HuH-7.5 (cell line): ENCODE measurements at regions not wholly inside any gene's neighbourhood (a gene's known extent, or its start where the extent isn't known, plus 50 kb on each side); places are given as distances from the start of the nearest gene placed in this dataset.

Source experiments
- DNase-seq: peaks from one replicate; pipeline ENCODE4 v3.0.0; 2011; ENCODE audit warnings: low spot score

DNA sequence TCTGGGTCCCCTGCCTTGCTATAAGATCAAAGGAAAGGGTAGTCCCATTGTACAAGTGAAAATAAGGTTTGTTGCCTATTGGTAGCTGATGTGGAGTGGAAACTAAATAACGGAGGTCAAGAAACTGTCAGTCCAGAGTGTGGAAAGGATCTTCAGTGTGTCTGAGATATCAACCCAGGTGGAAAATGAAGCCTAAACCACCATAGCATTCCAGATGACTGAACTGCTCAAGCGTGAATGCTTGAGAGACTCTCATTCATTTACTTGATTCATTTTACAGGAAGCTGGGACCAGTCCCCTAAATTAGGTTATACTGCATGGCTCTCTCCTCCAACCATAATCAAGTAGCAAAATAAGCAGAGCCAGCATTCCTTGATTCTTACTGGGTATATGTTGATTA, 116.0 kb upstream of the SLC28A3 start:
- no peak for DNase-seq

DNA sequence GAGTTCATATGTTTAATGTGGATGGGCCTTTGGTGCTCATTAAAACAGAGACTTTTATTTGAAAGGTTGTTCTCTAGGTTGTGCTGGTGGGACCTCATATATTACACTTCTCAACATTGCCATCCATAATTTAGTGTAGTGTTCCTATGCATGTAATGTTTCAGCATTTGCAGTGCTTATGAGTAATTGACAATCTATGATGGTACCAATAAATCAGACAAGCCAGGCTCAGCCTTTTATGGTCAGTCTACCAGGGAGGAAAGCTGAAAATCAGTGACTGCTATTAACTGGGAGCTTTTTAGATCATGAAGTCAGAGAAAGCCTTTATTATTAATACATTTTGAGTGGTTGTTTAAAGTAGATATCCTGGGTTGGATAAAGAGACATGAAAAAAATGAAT, 120.1 kb upstream of the SLC28A3 start:
- no peak for DNase-seq

DNA sequence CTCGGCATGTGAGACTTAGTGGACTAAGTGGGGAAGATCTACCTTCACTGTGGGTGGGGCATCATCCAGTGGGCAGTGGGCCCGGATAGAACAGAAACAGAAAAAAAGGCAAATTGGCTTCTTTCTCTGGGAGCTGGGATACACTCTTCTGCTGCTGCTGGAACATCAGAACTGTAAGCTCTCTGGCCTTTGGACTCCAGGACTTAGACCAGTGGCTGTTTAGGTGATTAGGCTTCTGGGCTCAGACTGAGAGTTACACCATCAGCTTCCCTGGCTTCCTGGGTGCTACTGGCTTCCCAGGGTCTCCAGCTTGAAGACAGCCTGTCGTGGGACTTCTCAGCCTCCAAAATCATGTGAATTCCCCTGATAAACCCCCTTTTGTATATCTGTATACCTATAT, 122.7 kb upstream of the SLC28A3 start:
- no peak for DNase-seq

DNA sequence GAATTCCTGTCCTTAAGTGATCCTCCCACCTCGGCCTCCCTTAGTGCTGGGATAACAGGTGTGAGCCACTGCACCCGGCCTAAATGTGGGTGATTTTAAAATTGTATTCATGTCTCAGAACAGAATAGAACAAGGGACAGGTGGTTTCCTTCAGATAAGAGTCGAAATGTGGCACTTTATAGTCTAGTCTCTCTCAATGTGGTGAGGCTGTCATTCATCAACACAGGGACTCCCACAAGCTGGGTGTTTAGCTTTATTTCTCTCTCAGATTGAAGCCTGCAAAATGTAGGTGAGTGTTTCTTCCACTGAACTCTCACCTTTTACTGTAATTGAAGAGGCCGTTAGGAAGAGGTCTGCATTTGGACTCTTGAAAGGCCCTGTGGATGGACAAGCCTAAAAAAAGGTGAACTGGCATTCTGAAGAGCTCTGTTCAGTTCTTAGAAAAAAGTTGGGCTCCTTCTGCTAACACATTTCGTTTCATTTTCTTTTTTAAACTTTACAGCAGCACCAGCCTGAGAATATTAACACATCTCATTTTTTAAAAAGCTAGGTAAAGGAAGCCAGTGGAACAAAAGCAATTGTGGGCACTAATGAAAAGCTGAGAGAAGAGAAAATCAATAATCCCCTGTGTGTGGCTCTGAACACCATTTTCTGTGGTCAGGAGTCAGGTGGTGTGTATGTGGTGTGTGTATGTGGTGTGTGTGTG, 126.2 kb upstream of the SLC28A3 start:
- no peak for DNase-seq

DNA sequence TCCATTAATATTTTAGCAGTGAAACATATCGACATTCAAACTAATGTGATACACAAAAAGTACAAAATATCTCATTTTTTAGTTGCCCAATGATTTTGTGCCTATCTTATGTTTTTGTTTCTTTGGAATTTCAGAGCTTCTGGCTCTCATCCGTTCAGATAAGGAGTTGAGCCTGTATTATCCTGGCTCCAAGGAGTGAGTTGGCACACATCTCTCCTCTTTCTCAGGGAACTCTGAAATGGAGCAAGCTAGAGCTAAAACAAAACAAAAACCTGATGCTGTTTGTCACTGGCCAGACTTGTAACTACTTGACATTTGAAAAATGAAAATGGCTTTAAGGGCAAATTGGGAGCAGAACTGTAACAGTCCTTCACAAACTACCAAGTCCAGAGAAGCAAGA, 131.3 kb upstream of the SLC28A3 start:
- DNase-seq = no peak

DNA sequence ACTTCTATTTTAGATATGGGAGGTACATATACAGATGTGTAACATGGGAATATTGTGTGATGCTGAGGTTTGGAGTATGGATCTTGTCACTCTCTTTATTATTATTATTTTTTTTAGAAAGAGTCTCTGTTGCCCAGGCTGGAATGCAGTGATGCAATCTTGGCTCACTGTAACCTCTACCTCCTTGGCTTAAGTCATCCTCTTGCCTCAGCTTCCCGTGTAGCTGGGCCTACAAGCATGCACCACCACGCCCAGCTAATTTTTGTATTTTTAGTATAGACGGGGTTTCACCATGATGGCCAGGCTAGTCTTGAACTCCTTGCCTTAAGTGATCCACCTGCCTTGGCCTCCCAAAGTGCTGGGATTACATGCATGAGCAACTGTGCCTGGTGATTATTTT, 138.4 kb upstream of the SLC28A3 start:
- DNase-seq = no peak

DNA sequence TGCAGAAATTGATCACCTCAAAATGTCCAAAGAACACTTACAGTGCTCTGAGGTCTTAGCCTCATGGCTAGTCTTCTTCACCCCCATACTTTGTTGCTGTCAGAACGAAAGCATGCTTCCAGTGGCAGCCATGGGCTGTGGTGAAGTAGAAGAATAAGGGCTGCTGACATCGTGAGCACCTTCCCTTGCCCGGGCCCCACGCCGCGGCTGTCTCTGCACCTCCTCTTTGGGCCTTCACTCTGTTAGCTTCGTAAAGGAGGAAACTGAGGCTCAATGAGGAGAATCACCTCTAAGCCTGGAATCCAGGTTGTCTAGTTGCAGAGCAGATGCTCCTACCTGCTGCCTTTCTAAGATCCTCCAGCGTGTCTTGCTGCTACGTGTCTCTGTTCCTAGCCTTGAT, 139.5 kb upstream of the SLC28A3 start:
- DNase-seq = no peak

DNA sequence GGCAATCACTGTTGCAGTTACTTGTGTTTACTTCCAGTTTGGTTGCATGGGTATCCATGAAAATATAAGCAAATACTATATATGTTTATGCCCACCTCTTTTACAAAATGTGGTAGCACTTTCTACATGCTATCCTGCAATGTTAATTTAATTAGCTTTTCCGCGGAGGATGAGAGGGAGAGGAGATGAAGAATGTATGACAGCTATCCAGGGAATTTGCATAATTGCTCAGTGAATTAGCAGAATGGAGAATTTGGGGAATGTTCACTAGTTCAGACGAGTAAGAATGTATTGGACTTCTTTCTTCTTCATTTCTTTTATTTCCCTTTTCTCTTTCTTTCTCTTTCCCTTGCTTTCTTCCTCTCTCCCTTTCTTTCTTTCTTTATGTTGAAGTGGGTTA, 140.7 kb upstream of the SLC28A3 start:
- DNase-seq = no peak

DNA sequence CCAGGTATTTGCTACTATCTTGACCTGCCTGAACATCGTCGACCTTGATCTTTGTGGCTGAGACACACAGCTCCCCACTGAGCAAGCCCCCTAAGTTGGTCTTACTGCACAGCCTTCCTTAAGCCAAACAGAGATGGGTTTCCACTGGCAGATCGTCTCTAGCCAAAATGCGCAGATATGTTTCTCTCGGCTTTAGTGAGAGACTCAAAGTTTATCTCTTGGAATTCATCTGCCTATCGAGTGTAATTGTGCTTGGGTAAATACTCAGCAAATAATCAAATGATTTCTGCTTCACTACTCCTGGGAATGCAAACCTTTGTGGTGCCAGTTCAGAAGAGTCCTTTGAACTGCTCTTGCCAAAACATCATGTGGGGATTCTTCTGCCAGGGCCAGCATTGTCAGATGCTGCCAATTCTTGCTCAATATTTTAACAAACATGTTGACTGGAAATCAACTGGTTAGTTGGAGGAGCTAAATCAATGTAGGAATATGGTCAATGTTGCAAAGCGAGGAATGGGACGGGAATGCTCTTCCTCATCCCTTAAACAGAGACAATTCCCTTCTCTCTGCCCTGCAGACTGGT, 141.2 kb upstream of the SLC28A3 start:
- DNase-seq = no peak

DNA sequence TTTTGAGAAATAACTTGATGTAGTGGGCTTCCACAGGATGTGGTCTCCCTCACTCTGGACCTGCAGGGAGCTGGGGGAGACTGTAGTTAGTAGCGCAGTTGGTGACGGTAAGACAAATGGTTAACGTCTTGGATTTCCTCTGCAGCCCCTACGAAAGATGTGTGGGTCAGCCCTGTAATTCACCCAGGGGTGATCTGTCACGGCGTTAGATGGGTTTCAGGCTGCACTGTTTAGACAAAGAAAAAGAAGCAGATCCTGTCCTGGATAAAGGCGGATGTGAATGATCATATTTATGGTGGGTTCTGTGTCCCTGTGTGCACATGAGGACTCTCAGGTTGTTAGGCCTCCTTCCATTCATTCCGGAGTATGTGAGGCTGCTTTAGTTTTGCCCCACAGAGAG, 142.0 kb upstream of the SLC28A3 start:
- DNase-seq = no peak

DNA sequence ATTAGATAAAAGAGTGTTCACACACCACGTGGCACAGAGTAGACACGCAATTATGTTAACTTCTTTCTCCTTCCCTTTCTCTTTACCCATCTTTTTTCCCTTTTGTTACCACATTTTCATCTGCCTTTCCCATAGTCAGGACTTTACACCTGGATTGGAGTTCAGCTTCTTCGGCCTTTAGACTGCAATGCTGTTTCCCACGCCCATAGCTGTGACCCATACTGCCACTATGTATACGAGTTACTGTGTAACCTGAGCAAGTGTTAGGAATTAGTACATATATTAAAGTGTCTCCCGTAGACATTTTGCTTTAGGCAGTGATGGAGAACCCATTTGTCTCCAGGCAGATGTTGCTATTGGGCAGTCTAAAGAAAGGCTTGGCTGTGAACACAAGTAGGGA, 143.6 kb upstream of the SLC28A3 start:
- no peak for DNase-seq

DNA sequence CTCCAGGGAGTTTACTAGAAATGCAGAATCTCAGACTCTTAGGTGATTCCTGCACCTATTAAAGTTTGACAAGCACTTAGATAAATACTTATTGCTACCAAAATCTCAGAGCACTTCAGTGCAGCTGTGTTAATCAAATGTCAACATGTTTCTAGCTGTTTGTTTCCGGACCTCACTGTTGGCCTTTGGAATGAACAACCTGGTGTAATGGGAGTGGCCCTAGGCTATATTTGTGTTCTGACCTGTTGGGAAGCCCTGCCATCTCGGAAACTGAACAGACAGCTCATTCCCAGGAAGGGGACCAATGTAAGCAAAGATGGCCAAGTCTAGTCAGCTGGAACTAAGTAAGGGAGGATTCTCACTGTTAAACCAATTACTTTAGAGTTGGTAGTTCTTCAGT, 145.0 kb upstream of the SLC28A3 start:
- no peak for DNase-seq

DNA sequence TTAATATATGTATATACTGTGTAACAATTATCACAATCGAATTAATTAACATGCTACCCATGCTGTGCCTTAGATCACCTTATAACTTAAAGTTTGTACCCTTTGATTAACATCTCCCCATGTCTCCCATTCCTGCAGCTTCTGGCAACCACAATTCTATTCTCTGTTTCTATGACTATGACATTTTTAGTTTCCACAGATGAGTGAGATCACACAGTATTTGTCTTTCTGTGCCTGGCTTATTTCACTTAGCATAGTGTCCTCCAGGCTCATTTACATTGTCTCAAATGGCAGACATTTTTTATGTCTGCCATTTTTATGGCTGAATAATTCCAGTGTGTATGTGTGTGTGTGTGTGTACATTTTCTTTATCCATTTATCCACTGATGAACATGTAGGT, 146.1 kb upstream of the SLC28A3 start:
- DNase-seq = no peak

DNA sequence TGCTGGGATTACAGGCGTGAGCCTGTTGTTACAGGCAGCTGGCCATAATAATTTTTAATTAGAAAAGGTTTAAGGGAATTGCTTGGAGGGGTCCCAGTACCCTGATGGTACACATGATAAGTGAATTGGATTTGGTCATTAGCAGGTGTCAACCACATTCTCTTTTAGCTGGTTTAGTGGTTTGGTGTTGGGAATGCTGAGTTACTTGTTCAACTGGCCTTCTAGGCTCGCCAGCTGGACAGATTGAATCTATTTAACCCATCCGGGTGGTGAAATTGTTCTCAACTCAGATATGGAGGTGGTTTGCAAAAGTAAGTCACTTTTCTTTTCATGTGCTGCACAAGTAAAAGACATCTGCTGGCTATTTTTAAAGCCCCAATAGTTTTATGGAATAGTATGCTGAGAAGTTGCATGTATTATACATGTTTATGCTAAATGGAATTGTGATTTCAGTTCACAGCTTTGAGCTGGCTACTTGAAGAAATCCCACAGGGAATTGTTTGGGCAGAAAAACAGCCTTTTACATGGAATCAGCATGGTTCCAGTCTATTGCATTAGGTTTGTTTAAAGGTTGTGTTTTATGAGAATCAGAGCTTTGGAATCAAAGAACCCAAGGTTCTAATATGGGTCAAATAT, 149.8 kb upstream of the SLC28A3 start:
- no peak for DNase-seq

DNA sequence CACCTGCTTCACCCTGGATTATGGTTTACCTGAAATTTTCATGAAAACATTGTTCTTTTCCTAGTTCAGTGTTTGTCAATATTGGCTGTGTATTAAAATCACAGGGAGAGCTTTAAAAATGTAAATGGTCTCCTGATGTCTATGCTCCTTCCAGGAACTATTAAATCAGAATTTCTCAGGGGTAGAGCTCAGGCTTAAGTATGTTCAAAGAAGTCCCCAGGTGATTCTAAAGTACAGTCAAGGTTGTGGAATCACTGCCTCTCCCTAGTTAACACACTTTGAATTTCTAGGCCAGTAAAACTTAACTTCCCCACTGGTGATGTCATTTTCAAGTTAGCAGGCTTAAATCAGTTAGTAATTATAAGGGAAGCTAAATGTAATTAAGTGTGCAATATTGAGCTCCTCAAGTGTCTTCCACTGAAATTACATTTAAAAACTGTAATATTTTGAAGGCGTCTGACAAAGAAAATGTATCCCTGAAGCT, 150.3 kb upstream of the SLC28A3 start:
- DNase-seq = no peak

DNA sequence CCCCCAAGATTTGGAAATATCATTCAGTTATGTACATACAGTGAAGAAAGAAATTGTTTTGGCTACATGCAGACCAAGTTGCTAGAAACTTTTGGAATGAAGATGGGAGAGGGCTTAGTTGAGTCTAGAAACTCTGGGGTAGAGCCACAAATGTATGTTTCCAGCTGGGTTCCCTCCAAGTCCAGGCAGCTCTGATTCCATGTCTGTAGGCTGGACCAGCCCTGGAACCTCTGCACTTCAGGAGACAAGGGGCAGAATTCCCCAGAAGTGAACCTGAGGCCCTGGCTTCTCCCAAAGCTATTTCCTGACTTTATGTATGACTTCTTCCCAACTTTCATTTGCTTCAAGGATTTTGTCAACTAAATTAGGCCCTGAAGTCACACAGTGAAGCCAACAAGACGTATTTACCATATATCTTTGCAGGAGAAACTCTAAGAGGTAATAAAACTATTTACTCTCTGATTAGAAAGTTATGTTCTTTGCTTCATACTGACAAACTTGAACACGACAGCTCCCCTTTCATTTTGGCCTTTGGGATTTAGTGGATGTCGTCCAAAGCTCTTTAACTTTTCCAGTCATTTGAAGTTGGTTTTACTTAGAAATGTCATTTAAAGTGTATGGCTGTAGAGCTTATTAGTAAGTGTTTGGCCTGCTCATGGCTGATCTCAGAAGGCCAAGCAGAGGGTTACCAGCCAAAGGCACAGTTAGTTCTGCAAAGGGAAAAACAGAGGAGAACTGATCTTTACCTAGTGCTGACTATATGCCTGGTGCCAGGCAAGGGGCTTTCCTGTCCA, 152.0 kb upstream of the SLC28A3 start:
- DNase-seq = no peak

DNA sequence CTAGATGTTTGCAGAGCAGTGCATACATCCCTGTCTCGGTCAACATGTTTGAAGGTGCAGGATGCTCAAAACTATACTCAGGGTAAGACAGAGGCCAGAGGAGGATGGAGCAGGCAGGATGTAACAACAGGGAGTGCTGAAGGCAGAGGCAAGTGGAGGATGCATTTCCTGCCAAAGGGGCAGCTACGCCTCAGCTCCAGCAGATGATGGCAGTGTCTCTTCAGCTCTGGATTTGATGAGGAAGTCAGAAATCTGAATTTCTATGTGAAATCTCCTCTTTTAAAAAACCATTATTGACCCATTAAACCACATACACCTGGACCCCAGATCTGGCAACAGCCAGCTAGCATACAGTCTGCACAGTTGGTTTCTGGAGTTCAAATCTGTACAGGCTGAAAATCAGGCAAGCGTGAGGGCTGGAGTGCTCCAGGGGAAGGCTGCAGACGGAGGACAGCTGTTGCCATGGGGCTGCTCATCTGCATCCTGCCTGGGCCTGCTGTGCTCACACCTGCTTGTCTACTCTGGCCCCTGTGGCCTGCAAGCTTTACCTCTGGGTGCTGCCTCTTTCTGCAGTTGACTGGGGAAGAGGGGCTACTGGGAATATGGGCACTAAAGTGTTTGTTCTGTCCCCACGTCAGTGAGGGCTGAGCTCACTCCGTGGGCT, 152.9 kb upstream of the SLC28A3 start:
- DNase-seq = no peak

DNA sequence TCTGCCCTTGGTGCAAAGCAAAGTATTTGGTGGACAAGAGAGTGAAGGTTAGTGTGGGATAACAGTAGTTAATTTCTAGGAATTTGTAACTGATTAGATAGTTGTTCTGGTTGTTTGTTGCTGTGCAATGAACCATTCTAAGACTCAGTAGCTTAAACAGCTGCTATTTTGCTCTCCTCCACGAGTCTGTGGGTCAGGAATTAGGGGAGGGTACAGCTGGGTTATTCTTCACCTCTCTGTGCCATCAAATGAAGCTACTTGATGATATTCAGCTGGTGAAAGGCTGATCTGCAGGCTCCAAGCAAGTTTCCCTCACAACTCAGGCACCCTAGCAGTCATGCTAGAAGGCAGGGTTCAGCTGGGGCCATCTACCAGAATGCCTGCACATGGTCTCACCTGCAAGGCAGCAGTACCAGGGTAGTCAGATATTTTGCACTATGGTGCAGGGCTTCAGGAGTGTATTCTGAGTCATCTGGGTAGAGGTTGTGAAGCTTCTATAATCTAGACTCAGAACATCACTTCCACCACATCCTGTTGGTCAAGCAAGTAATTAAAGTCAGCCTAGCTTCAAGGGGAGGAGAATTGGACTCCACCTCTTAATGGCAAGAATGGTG, 159.5 kb upstream of the SLC28A3 start:
- DNase-seq = no peak

DNA sequence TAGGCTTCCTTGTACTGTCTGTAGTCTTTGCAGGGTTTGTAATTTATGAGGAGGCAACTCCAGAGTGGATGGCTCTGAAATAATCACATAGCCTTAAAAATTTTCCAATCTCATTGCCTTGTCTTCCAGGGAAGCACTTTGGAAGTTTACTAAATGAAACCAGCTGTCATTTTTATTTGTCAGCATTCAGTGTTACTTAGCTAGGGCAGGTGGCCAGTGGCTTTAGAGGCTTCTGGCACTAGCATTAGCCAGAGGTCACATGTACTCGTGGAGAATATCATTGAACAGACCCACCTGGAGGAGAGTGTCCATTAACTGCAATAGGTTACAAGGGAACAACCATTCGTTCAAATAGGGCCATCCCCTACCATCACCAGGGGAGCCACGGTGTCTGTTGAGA, 160.3 kb upstream of the SLC28A3 start:
- DNase-seq = no peak

DNA sequence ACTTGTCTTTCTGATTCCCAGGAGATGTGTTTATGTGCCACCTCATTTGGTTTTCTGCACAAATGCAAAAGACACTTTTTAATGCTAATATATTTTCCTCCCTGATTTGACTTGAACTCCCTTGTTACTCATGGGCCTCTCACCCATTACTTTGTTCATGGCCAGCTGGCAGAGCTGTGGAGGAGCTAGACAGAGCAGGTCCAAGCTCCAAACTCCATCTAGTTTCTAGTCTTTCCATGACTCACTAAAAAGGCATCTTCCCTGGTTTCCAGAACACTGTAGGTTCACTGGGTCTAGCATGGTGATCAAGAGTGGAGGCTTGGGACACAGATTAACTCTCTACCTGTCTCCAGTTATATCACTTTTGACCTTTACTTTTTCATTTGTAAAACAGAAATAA, 161.0 kb upstream of the SLC28A3 start:
- no peak for DNase-seq

DNA sequence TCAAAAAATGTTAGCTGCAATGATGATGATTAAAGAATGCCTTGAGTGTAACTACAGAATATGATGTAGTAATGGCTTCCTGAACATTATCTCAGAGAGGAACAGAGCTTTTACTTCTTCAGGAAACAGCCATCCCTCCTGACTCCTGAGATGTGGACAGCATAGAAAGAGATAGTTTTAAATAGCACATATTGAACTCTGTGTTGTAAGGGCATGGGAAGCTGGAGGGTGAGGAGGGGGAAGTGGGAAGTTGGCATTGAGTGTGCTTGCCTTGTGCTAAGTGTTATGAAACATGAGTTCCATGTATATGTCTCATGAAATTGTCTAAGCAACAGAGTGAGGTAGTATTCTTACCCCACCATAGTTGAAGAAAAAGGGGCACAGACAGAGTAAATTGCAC, 161.5 kb upstream of the SLC28A3 start:
- DNase-seq = no peak

DNA sequence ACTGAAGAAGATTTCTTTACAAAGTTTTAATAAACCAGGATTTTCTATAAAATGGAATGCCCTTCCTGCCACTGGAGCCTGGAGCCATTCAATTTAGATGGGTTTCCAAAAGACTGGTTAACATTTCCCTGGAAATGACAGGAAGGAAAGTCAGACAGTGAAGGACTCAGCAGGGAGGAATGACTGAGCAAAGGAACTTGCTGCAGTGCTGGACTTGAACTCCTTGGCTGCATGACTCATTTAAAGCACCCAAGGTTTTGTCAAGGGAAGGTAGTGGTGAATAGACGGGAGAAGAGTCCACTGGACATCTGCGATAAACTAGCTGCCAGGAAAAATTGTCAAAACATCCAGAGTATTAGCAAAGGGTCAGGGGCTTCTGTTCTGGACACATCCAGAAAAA, 163.8 kb upstream of the SLC28A3 start:
- DNase-seq = no peak
